C1 segment of cervical spinal cord (tissue), 14 donors: ENCODE measurements at regions not wholly inside any gene's neighbourhood (a gene's known extent, or its start where the extent isn't known, plus 50 kb on each side); places are given as distances from the start of the nearest gene placed in this dataset.
"Not testable (repeated sequence)": the region's sequence is repeated elsewhere in the genome, so short reads cannot be mapped to it uniquely, and the experiment has no call there.

ENCODE experiments used
- DNase-seq, 14 donors: peaks; one replicate each; lab custom pipeline; 2025; lab: John Stamatoyannopoulos, UW

GRCh38 chr2:109690822-109691541 is 76.8 kb downstream of the SOWAHC start:
- peak in 7 of 14 donors; percentile 4 to 57 (median 18) for DNase-seq

- no peak for DNase-seq
Measured at GRCh38 chr2:109692013-109692743, 78.0 kb downstream of the SOWAHC start.

GRCh38 chr2:109692831-109693230 is 78.7 kb downstream of the SOWAHC start:
- not testable (repeated sequence) for DNase-seq

- not testable (repeated sequence) for DNase-seq
Measured at GRCh38 chr2:109693292-109693691, 79.1 kb downstream of the SOWAHC start.

- no peak for DNase-seq
Measured at GRCh38 chr2:109694190-109694589, 80.0 kb downstream of the SOWAHC start.

GRCh38 chr2:109695290-109695689 is 81.1 kb downstream of the SOWAHC start:
- no peak for DNase-seq

GRCh38 chr2:109699646-109700045 is 85.5 kb downstream of the SOWAHC start:
- DNase-seq: no peak

- no peak for DNase-seq
Measured at GRCh38 chr2:109700680-109701274, 86.6 kb downstream of the SOWAHC start.

- DNase-seq: no peak
Measured at GRCh38 chr2:109701362-109701761, 87.2 kb downstream of the SOWAHC start.

- no peak for DNase-seq
Measured at GRCh38 chr2:109702250-109702985, 88.3 kb downstream of the SOWAHC start.

- DNase-seq: no peak
Measured at GRCh38 chr2:109703077-109703476, 88.9 kb downstream of the SOWAHC start.

GRCh38 chr2:109703798-109704197 is 89.6 kb downstream of the SOWAHC start:
- DNase-seq: no peak

- no peak for DNase-seq
Measured at GRCh38 chr2:109707281-109708147, 86.6 kb upstream of the RGPD5 start.

GRCh38 chr2:109710505-109711229 is 83.4 kb upstream of the RGPD5 start:
- no peak for DNase-seq

- no peak for DNase-seq
Measured at GRCh38 chr2:109711230-109712122, 82.6 kb upstream of the RGPD5 start.

- DNase-seq: no peak
Measured at GRCh38 chr2:109712123-109712449, 82.0 kb upstream of the RGPD5 start.

GRCh38 chr2:109712746-109713145 is 81.4 kb upstream of the RGPD5 start:
- DNase-seq: no peak

- no peak for DNase-seq
Measured at GRCh38 chr2:109715313-109715805, 78.7 kb upstream of the RGPD5 start.

- not testable (repeated sequence) for DNase-seq
Measured at GRCh38 chr2:109716596-109716995, 77.5 kb upstream of the RGPD5 start.
